GM18498 (cell line): ENCODE measurements at regions not wholly inside any gene's neighbourhood (a gene's known extent, or its start where the extent isn't known, plus 50 kb on each side); places are given as distances from the start of the nearest gene placed in this dataset.
A peak's percentile ranks its signal among the peaks of the same experiment; 100 is the strongest.

Experiments
- ATAC-seq: cut with Tn5 transposase; IDR thresholded peaks from one replicate; pipeline ENCODE4 v1.9.1; 2021; ENCODE audit warnings: mild to moderate bottlenecking, moderate library complexity; ENCODE audit not compliant: unreplicated experiment

DNA sequence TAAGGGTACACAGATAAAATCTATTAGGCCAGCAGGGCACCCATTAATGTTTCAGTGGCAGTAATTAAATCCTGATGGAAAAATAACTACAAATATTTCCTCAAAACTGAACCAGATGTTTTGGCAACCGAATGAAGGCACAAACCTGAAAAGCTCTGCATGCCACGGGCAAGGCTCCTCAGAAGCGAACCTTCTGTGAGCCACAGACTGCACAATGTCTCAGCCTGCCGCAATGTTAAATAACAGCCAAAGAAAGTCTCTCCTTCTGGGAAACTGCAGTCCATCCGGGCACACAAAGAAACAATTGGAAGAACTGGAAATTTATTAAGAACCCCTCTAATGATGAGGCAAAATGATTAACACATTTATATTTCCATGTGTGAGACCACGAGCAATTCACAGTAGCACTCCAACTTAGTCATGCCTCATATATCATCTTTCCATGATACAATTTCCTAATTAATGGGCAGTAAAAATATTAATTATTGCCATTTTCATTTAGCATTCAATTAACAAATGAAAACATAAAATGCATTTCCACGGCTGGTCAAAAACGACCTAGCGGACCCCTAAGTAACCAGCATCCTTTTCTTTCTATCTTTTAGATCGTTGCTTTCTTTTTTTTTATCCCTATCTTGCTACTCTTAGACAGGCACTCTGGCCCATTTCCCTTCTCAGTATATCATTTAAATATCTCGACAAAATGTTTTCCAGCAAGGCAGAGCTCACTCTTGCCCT, 237.5 kb downstream of the EPHA4 start:
- ATAC-seq: no peak

GRCh38 chr2:221335219-221335752, 236.8 kb downstream of the EPHA4 start:
- no peak for ATAC-seq

GRCh38 chr2:221336967-221337366, 235.1 kb downstream of the EPHA4 start:
- ATAC-seq: no peak

DNA sequence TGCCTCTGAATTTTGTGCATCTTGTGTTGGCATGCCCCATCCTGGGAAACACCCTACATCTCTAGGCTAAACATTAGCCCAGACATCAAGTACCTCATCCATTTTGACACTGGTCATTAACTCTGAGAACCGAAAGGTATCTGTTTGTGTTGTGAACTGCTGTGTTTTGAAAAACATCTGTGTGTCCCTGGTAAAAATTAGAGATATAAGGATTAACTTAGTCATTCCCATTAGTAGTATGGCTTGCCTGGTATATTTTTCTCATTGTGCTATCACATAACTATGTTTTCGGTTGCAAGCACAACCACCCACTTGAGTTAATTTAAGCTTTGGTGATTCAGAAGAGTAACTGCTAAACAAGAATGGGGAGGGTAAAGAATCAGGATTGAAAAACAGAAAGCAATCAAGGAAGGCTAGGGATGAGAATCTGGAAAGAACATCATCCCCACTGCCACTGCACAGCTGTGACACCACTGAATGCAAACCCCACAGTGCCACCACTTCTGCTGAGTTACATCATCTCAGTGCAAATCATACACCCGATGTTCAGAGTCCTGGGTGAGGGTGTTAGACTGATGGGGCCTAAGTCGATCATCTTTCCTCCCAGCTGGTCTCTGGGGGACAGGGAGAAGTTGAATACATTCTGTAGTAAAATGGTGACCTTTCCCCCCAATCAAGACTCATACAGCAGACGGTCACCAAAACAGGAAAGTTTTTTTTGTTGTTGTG, 234.0 kb downstream of the EPHA4 start:
- no peak for ATAC-seq

DNA sequence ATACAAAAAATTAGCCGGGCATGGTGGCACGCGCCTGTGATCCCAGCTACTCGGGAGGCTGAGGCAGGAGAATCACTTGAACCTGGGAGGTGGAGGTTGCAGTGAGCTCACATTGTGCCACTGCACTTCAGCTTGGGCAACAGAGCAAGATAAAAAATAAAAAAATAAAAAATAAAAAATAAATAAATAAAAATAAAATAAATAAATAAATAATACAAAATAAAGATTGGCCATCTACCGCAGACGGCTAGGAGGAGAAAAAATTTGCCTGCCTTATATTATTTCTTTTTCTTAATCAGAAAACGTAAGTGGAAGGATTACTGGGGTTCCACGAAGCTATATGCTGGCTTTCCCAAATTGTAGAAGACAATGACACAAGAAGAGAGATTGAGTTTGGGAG, 229.7 kb downstream of the EPHA4 start:
- ATAC-seq: no peak

GRCh38 chr2:221343524-221343923, 228.6 kb downstream of the EPHA4 start:
- ATAC-seq: peak; percentile 61

DNA sequence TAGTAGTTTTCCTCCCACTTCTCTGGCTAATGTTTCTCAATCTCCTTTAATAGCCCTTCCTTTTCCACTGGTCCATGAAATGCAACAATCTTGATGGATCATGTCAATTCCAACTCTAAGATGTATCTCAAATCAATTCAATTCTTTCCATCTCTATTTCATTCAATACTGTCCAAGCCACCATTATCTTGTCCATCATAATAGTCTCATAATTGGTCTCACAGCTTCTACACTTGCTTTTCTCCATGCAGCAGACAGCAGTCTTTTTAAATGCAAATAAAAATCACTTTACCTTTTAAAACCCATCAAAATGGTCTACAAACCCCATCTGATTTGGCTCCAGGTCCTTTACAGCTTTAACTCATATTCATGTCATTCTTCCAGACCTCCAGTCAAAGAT, 226.6 kb downstream of the EPHA4 start:
- no peak for ATAC-seq

- no peak for ATAC-seq
These were observed 225.7 kb downstream of the EPHA4 start for GRCh38 chr2:221346411-221346810.

- ATAC-seq: no peak
These were observed 224.6 kb downstream of the EPHA4 start for GRCh38 chr2:221347471-221347870.

DNA sequence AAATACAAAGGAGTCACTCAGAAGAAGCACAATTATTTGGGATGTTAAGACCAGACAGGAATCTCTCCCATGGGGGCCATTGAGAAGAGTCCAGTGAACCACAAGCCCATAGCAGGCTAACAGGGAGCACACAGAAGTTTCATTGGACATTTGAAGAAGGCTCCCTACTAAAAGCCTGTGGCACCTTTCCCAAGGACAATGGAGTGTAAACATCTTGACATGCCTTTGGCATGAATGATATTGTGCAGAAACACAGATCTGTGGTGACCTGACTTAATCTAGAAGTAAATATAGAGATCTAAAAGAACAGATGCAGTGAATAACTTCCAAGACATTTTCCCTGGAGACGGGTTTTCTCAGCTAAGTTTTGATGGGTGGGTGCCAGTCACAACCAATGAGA, 221.5 kb downstream of the EPHA4 start:
- no peak for ATAC-seq

- ATAC-seq: no peak
These were observed 218.9 kb downstream of the EPHA4 start for GRCh38 chr2:221353201-221353600.

DNA sequence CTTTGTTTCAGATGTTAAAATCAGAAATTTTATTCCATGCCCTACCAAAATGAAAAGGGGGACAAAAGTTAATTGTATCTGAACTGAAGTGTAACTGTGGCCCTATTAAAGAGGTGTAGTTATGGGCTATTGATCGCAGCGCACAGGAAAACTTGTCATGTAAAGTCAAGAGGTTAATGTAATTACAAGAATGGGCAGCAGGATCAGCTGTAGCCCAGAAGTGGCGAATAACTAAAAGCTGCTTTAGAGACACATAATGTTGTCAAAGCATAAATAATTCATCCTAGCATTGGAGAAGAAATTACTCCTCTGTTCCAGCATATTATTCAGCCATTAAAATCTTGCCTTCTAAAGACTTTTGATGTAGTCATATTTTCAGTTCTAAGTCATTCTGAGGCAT, 211.8 kb downstream of the EPHA4 start:
- no peak for ATAC-seq

DNA sequence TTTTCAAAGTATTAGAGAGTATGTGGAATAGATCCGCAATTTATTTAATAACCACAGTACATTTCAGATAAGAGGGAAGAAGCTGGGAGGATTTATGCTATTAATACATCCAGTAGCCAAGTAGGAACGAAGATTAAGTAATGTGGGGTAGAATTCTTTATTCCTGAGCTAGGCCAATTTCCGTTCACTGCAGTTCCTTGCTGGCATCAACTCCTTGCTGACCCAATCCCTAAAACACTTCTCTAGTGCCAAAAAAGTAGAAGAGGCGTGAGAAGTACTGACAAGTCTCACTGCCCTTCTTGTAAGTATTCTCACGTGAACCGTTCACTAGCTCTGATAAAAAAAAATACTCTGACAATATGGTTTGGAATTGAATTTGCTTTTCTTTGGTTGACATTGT, 211.4 kb downstream of the EPHA4 start:
- ATAC-seq: no peak

GRCh38 chr2:221361633-221362032, 210.5 kb downstream of the EPHA4 start:
- ATAC-seq: no peak

- ATAC-seq: no peak
These were observed 207.4 kb downstream of the EPHA4 start for GRCh38 chr2:221364672-221365071.
